ENCODE measurements at regions not wholly inside any gene's neighbourhood (a gene's known extent, or its start where the extent isn't known, plus 50 kb on each side); places are given as distances from the start of the nearest gene placed in this dataset.

DNA sequence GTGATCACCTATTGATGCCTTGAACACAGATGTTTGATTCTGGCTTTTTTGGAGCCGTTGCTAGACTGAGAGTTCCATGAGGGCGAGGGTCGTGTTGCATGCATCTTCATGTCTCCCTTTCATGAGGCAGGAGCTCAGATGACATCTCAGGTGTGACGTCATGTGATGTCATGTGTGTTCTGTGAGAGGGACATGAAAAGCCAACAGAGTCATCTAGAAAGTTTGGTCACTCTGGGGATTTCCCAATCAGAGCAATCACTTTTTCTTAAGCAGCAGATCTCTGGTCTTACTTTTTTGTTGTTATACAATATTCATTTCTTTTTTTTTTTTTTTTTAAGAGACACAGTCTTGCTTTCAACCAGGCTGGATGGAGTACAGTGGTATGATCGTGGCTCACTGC lies 411.8 kb downstream of the PREX1 start:
- no peak for TF ChIP-seq RAD21 (IDR thresholded peaks at IDR 0.05; ENCODE audit: low read depth)
- no peak for TF ChIP-seq TEAD4 (IDR thresholded peaks at IDR 0.05)
- TF ChIP-seq NFIC (IDR thresholded peaks at IDR 0.05), result no peak
- TF ChIP-seq CEBPB (IDR thresholded peaks at IDR 0.05), result no peak
- TF ChIP-seq EGR1 (IDR thresholded peaks at IDR 0.05), result no peak
- no peak for TF ChIP-seq TAF1 (IDR thresholded peaks at IDR 0.05; ENCODE audit: low read depth)
- no peak for TF ChIP-seq YY1 (IDR thresholded peaks at IDR 0.05; ENCODE audit: low read depth)
- TF ChIP-seq EP300 (IDR thresholded peaks at IDR 0.05; ENCODE audit: borderline replicate concordance), result no peak

All from Ishikawa (cell line).